NCI-H2227 treated with DMSO at 0.1 percent for 48 hours (cell line): ENCODE measurements at regions not wholly inside any gene's neighbourhood (a gene's known extent, or its start where the extent isn't known, plus 50 kb on each side); places are given as distances from the start of the nearest gene placed in this dataset.
"Not testable (repeated sequence)": the region's sequence is repeated elsewhere in the genome, so short reads cannot be mapped to it uniquely, and the experiment has no call there.

Experiments used
- DNase-seq: peaks from one replicate; lab custom pipeline; 2025; lab: John Stamatoyannopoulos, UW

DNA sequence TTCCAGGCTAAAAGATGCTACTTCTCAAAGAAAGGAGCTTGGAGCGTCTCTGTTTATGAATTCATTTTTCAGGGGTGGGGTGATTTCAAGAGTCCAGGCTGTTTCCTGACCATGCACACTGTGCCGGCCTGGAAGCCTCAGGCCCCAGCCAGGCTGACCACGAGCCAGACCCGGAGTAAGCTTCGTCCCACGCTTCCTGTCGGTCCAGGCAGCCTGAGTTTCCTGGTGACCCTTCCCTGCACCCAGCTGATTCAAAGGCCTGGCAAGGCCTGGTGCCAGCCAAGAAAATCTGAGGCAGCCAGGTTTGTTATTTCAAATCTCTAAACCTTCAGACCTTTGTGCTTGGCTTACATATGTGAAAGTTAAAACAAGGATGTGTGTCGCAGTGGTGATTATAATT is 62.1 kb upstream of the SMURF2 start:
- not testable (repeated sequence) for DNase-seq

DNA sequence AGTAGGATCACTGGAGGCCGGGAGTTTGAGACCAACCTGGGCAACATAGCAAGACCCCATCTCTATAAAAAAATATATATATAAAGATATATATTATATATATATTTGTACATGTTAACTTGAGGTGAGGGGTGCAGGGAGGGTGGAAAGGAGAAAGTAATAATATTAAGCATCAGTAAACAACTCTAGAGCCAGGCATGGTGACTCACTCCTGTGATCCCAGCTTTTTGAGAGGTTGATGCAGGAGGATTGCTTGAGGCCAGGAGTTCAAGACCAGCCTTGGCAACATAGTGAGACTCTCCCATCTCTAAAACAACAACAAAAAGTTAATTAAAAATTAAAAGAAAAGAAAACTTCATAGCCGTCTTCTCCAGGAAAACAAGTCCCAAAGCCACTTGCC is 61.7 kb upstream of the SMURF2 start:
- DNase-seq: no peak

DNA sequence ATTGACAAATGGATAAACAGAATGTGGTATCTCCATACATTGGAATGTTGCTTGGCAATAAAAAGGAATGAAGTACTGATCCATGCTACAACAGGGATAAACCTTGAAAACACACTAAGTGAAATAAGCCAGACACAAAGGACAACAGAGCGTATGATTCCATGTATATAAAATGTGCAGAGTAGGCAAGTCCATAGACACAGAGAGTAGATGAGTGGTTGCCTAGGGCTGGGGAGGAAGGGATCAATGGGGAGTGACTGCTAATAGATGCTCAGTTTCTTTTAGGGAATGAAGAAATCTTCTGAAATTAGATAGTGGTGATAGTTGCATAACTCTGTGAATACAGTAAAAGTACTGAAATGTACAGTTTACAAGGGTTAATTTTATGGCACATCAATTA is 59.4 kb upstream of the SMURF2 start:
- DNase-seq: not testable (repeated sequence)

DNA sequence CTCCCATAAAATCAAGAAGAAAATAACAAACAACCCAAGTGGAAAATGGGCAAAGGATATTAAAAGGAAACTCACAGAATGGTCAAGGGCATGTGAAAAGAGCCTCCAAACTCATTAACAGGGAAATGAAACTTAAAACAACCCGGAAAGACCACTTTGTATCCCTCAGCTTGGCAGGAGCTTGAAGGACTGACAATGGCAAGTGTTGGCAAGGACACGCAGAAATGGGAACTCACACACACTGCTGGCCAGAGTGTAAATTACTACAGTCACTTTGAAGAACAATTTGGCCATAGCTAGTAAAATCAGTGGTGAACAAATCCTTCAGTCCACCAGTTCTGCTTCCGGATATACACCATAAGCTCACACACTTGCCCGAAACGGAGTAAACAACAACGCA is 58.1 kb upstream of the SMURF2 start:
- DNase-seq: not testable (repeated sequence)

DNA sequence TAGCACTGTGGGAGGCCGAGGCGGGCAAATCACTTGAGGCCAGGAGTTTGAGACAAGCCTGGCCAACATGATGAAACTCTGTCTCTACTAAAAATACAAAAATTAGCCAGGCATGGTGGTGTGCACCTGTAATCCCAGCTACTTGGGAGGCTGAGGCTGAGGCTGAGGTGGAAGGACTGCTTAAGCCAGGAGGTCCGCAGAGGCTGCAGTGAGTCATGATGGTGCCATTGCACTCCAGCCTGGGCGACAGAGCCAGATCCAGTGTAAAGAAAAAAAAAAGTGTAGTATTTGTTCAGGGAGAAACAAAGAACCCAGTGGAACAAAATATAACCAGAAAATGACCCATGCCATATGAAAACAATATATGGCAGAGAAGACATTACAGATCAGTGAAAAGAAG is 57.4 kb upstream of the SMURF2 start:
- DNase-seq: not testable (repeated sequence)

DNA sequence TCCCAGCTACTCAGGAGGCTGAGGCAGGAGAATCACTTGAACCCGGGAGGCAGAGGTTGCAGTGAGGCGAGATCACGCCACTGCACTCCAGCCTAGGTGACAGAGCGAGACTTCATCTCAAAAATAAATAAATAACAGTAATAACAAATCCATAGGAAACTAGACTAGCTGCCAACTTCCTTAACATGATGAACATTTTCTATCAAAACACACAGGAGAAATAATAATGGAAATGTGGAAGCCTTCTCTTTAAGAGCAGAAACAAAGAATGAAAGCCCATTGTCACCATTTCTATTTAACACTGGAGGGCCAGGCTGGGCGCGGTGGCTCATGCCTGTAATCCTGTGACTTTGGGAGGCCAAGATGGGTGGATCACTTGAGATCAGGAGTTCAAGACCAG is 56.7 kb upstream of the SMURF2 start:
- DNase-seq: not testable (repeated sequence)

DNA sequence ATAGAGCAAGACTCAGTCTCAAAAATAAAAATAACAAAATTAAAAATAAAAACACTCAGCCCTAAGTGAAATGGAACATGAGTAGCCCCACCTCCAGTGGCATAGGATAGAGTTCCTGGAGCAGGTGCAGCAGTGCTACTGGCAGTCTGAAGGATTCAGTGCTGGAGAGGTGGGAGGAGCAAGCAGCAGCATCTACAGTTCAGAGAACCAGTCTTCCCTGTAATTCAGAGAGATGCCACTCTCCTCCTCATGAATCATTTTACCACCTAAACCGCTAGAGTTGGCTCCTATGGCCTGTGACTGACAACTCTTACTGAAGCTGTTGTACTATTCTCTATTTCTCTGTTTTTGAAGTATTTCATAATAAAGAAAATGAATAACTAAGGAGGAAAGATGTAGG is 56.0 kb upstream of the SMURF2 start:
- DNase-seq: peak; percentile 8

DNA sequence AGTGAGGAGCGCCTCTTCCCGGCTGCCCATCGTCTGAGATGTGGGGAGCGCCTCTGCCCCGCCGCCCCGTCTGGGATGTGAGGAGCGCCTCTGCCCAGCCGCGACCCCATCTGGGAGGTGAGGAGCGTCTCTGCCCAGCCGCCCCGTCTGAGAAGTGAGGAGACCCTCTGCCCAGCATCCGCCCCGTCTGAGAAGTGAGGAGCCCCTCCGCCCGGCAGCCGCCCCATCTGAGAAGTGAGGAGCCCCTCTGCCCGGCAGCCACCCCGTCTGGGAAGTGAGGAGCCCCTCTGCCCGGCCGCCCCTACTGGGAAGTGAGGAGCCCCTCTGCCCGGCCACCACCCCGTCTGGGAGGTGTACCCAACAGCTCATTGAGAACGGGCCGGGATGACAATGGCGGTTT is 54.4 kb upstream of the SMURF2 start:
- DNase-seq: not testable (repeated sequence)

DNA sequence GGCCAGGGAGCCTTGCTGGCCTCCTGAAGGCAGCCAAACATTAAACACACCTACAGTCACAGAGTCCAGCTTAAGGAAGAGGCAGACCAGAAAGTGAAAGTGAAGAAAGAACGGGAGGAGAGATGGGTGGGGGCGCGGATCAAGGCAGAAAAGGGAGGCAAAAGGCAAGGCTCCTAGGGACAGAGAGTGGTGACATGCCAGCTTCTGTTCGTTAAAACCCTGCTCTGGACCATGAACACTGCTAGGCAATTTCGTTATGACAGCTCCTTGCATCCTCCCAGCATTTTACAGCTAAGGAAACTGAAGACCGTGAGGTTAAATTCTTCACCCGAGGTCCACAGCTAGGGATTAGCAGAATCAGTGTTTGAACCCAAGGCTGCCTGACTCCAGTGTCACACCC is 51.7 kb upstream of the SMURF2 start:
- DNase-seq: not testable (repeated sequence)

DNA sequence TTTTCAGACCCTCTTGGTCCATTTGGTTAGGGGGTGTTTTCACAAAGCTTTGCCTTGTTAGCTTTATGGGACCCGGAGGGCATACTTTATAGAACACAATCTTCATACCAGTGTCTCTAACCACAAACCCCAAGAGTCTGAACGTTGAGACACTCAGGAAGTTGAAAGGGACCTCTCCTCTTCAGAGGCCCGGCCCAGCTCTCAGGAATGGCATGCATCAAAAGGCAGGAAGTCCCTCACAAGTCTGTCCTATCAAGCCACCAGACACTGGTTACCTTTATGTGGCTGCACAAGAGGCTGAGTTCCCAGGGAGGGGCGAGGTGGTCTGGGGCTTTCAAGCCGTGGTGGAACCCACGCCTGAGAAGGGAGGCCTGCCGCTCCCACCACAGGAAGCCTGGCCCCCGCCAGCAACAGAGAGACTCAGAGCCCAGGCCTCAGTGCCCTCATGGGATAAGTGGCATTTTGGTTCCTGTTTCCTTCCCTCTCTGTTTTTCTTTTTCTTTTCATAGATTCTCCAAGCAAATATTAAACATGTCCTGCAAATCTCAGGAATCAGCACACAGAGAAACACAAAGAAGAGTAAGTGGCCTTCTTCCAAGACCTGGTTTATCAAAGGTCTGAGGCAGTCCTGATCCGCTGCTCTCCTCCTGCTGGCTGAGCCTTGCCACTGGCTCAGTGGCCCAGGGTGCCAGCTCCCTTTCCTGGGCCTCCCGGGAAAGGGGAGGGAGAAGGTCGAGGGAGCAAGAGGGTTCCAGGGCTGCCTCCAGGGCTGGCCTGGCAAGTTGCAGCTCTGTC is 50.6 kb upstream of the SMURF2 start:
- not testable (repeated sequence) for DNase-seq
